ENCODE measurements at regions not wholly inside any gene's neighbourhood (a gene's known extent, or its start where the extent isn't known, plus 50 kb on each side); places are given as distances from the start of the nearest gene placed in this dataset.

DNA sequence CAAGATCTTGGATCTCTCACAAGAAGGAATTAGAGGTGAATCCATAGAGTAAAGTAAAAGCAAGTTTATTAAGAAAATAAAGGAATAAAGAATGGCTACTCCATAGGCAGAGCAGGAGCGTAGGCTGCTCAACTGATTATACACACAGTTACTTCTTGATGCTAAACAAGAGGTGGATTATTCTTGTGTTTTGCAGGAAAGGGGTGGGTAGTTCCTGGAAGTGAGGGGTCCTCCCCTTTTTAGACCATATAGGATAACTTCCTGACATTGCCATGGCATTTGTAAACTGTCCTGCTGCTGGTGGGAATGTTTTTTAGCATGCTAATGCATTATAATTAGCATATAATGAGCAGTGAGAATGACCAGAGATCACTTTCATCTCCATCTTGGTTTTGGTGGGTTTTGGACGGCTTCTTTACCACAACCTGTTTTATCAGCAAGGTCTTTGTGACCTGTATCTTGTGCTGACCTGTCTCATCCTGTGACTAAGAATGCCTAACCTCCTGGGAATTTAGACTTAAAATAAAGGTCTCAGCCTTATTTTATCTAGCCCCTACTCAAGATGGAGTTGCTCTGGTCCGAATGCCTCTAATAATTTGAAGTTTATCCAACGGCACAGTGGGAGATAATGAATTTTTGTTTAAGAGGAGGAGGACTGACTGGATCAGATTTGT, 165.7 kb upstream of the DMRT1 start:
- TF ChIP-seq, protein P1, sequence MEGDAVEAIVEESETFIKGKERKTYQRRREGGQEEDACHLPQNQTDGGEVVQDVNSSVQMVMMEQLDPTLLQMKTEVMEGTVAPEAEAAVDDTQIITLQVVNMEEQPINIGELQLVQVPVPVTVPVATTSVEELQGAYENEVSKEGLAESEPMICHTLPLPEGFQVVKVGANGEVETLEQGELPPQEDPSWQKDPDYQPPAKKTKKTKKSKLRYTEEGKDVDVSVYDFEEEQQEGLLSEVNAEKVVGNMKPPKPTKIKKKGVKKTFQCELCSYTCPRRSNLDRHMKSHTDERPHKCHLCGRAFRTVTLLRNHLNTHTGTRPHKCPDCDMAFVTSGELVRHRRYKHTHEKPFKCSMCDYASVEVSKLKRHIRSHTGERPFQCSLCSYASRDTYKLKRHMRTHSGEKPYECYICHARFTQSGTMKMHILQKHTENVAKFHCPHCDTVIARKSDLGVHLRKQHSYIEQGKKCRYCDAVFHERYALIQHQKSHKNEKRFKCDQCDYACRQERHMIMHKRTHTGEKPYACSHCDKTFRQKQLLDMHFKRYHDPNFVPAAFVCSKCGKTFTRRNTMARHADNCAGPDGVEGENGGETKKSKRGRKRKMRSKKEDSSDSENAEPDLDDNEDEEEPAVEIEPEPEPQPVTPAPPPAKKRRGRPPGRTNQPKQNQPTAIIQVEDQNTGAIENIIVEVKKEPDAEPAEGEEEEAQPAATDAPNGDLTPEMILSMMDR (IDR thresholded peaks at IDR 0.05), result no peak
- TF ChIP-seq EZH2 (IDR thresholded peaks at IDR 0.05) (no peak), EZH2phosphoT487 (IDR thresholded peaks at IDR 0.05) (no peak)
